HAP-1 (cell line): ENCODE measurements at regions not wholly inside any gene's neighbourhood (a gene's known extent, or its start where the extent isn't known, plus 50 kb on each side); places are given as distances from the start of the nearest gene placed in this dataset.
"Not testable (repeated sequence)": the region's sequence is repeated elsewhere in the genome, so short reads cannot be mapped to it uniquely, and the experiment has no call there.

Experiments used
- DNase-seq, 2 experiments: peaks; one replicate each; pipeline ENCODE4 v3.0.0-alpha.2; 2016 to 2020; ENCODE audit warnings: low spot score in 2 of 2
- H3K27me3 ChIP-seq: fragments of 250-450 bp; sonication (Bioruptor Pico); 2 replicates; pipeline ENCODE4 v1.5.1; 2020; ENCODE audit warnings: low read depth, mild to moderate bottlenecking, moderate library complexity
- H3K36me3 ChIP-seq: fragments of 250-450 bp; sonication (Bioruptor Pico); replicated peaks from 2 replicates; pipeline ENCODE4 v1.5.1; 2020; ENCODE audit warnings: mild to moderate bottlenecking
- H3K4me1 ChIP-seq: fragments of 250-450 bp; sonication (Bioruptor Pico); 2 replicates; pipeline ENCODE4 v1.5.1; 2020; ENCODE audit warnings: mild to moderate bottlenecking
- H3K4me3 ChIP-seq: fragments of 250-450 bp; sonication (Bioruptor Pico); 2 replicates; pipeline ENCODE4 v1.5.1; 2020; ENCODE audit warnings: mild to moderate bottlenecking, moderate library complexity
- H3K9me3 ChIP-seq: fragments of 250-450 bp; sonication (Bioruptor Pico); 2 replicates; pipeline ENCODE4 v1.5.1; 2020; ENCODE audit warnings: mild to moderate bottlenecking, moderate library complexity
- in situ Hi-C: fragments of 300-500 bp; cut with MboI; formaldehyde crosslinking; loops from 3 replicates; pipeline ENCODE4 v1.14.3; 2020; ENCODE audit warnings: low sequenced_read_pairs, inconsistent platforms, mixed read lengths

GRCh38 chr16:13351181-13351580 is 449.8 kb downstream of the SHISA9 start:
- H3K4me1 ChIP-seq: no peaks in the 10 kb centered on the region
- no peaks in the 10 kb centered on the region for H3K36me3 ChIP-seq
- DNase-seq: no peak
- H3K4me3 ChIP-seq: no peak overlapping the region
- H3K27me3 ChIP-seq: no peaks in the 10 kb centered on the region
- no peaks in the 10 kb centered on the region; the same call in 1 of the 2 replicates for H3K9me3 ChIP-seq
- in situ Hi-C loops: no loop called here

- H3K4me1 ChIP-seq: no peaks in the 10 kb centered on the region
- H3K9me3 ChIP-seq: no peaks in the 10 kb centered on the region; the same call in 1 of the 2 replicates
- DNase-seq: no peak
- no peaks in the 10 kb centered on the region for H3K36me3 ChIP-seq
- no peak overlapping the region for H3K4me3 ChIP-seq
- in situ Hi-C loops: no loop called here
- no peaks in the 10 kb centered on the region for H3K27me3 ChIP-seq
These were observed 450.3 kb downstream of the SHISA9 start for GRCh38 chr16:13351601-13352217.

GRCh38 chr16:13352796-13353195 is 451.4 kb downstream of the SHISA9 start:
- H3K4me1 ChIP-seq, DNase-seq, H3K9me3 ChIP-seq, H3K4me3 ChIP-seq, in situ Hi-C loops, H3K36me3 ChIP-seq, H3K27me3 ChIP-seq: not testable (repeated sequence)

GRCh38 chr16:13357842-13358241 is 456.4 kb downstream of the SHISA9 start:
- H3K4me3 ChIP-seq, DNase-seq, H3K9me3 ChIP-seq, H3K27me3 ChIP-seq, H3K36me3 ChIP-seq, H3K4me1 ChIP-seq, in situ Hi-C loops: not testable (repeated sequence)

- no peak for DNase-seq
- Histone ChIP-seq H3K36me3 (no peaks in the 10 kb centered on the region), H3K4me1 (no peaks in the 10 kb centered on the region), H3K27me3 (no peaks in the 10 kb centered on the region), H3K4me3 (no peak overlapping the region), H3K9me3 (no peaks in the 10 kb centered on the region)
- in situ Hi-C loops: no loop called here
These were observed 458.4 kb downstream of the SHISA9 start for GRCh38 chr16:13359835-13360234.

- H3K9me3 ChIP-seq: no peaks in the 10 kb centered on the region
- no peaks in the 10 kb centered on the region for H3K27me3 ChIP-seq
- H3K36me3 ChIP-seq: no peaks in the 10 kb centered on the region
- H3K4me1 ChIP-seq: no peaks in the 10 kb centered on the region
- in situ Hi-C loops: no loop called here
- DNase-seq: no peak
- no peak overlapping the region for H3K4me3 ChIP-seq
These were observed 471.0 kb downstream of the SHISA9 start for GRCh38 chr16:13372421-13372820.

DNA sequence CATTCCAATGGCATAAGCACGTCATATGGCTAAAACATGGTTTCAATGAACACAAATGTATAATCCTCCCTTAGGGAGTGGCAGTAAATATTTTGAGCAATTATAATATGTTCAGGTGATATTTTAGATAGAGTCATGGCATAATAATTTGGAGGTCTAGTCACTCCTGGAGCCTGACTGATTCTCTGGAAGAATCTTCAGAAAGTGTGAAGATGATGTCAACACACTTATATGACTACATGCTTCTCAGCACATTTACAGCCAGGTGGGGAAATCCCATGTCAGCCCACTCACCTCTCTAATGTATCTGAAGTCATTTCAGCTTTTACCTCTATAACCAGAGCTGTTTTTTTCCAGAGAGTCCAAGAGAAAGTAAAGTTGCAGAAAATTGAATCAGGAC is 474.8 kb downstream of the SHISA9 start:
- H3K4me1 ChIP-seq: no peaks in the 10 kb centered on the region
- in situ Hi-C loops: no loop called here
- no peaks in the 10 kb centered on the region for H3K9me3 ChIP-seq
- H3K4me3 ChIP-seq: no peak overlapping the region
- no peaks in the 10 kb centered on the region for H3K27me3 ChIP-seq
- H3K36me3 ChIP-seq: no peaks in the 10 kb centered on the region
- no peak for DNase-seq

- Histone ChIP-seq H3K27me3 (no peaks in the 10 kb centered on the region), H3K4me1 (no peaks in the 10 kb centered on the region), H3K4me3 (no peak overlapping the region), H3K36me3 (no peaks in the 10 kb centered on the region), H3K9me3 (no peaks in the 10 kb centered on the region)
- in situ Hi-C loops: no loop called here
- no peak for DNase-seq
These were observed 475.7 kb downstream of the SHISA9 start for GRCh38 chr16:13377143-13377542.

GRCh38 chr16:13378151-13378550 is 476.8 kb downstream of the SHISA9 start:
- H3K9me3 ChIP-seq: no peaks in the 10 kb centered on the region
- no peaks in the 10 kb centered on the region for H3K27me3 ChIP-seq
- in situ Hi-C loops: no loop called here
- no peak overlapping the region for H3K4me3 ChIP-seq
- no peaks in the 10 kb centered on the region for H3K36me3 ChIP-seq
- no peaks in the 10 kb centered on the region for H3K4me1 ChIP-seq
- DNase-seq: no peak

DNA sequence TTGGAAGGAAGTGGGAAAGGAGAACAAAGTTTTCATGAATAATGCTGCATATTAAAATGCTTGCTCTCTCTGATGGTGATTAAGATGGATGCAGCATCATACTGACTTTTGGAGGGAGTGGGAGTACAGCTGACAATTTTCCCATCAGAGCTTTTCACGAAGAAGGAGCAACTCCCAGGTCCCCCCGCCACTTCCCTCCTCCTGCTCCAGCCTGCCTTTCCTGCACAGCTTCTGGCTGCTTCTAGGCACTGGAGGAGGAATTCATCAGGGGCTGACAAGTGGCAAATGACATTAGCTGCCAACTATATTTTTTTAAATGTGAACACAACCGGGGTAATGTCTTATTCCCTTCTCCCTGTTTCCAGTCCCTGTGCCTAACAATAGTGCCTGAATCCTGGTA is 477.9 kb downstream of the SHISA9 start:
- no peaks in the 10 kb centered on the region for H3K27me3 ChIP-seq
- H3K36me3 ChIP-seq: no peaks in the 10 kb centered on the region
- H3K4me3 ChIP-seq: no peak overlapping the region
- in situ Hi-C loops: no loop called here
- H3K4me1 ChIP-seq: no peaks in the 10 kb centered on the region
- no peak for DNase-seq
- H3K9me3 ChIP-seq: no peaks in the 10 kb centered on the region

- H3K4me1 ChIP-seq, H3K27me3 ChIP-seq, in situ Hi-C loops, DNase-seq, H3K36me3 ChIP-seq, H3K4me3 ChIP-seq, H3K9me3 ChIP-seq: not testable (repeated sequence)
These were observed 484.0 kb downstream of the SHISA9 start for GRCh38 chr16:13385156-13386040.

DNA sequence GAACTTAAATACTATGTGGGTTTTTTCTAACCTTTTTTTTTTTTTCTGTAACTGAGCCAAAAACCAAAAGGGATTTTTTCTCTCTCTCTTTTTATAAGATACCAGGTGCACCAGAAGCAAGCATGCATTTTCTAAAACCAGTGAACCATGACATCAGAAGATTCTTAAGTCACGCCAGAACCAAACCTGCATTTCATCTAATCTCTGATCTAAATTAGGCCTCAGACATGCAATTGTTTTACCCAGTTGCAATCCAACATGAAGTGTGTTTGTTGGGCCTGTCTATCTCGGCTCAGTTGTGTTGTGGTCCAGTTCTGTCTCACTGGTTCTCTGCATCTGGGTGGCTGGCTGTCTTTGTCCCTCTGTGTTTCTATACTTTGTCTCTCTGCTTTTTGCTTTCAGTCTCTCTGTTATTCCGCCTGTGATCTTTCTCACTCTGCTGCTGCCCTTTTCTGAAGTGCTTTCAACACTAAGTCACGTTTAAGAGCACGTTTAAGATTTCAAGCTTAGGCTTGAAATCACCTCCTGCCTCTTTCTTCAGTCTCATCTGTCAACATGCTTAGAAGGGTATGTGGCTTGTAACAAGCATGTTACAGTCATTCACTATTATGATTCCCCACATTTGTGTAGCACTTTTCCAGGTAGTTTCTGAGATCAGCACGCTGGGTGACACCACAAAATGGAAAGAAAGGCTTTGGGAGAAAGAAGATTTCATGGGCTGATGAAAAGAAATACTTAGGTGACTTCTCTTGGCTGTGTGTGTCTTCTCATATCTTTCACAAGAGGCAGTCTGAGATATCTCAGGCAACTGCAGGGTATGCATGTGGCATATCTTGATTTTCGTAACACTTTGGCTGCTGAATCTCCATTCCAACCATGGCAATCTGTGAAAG is 488.9 kb downstream of the SHISA9 start:
- no peak overlapping the region for H3K4me3 ChIP-seq

DNA sequence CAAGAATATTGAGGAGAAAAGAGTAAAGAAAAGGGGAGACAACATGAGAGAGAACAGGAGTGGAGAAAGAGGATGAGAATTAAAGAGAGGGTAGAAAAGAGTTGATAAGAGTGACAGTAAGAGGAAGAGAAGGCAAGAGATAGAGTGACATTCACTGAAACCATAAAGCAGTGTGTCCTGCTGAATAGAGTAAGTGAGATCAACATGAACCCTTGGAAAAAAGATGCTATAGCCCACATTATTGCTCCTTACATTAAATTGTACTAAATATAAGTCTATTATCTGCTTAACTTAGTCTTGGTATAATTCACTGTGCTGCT is 489.5 kb downstream of the SHISA9 start:
- no peak for DNase-seq
- no peaks in the 10 kb centered on the region for H3K4me1 ChIP-seq
- H3K4me3 ChIP-seq: no peak overlapping the region
- no peaks in the 10 kb centered on the region for H3K27me3 ChIP-seq
- in situ Hi-C loops: no loop called here
- H3K9me3 ChIP-seq: no peaks in the 10 kb centered on the region
- H3K36me3 ChIP-seq: no peaks in the 10 kb centered on the region

More for the DNA sequence above, 488.9 kb downstream of the SHISA9 start:
- H3K36me3 ChIP-seq: no peaks in the 10 kb centered on the region
- no peaks in the 10 kb centered on the region for H3K27me3 ChIP-seq
- H3K4me1 ChIP-seq: no peaks in the 10 kb centered on the region
- no peak for DNase-seq
- H3K9me3 ChIP-seq: no peaks in the 10 kb centered on the region
- in situ Hi-C loops: no loop called here

- Histone ChIP-seq H3K27me3 (no peaks in the 10 kb centered on the region), H3K36me3 (no peaks in the 10 kb centered on the region), H3K9me3 (no peaks in the 10 kb centered on the region), H3K4me1 (no peaks in the 10 kb centered on the region), H3K4me3 (no peak overlapping the region)
- DNase-seq: no peak
- in situ Hi-C loops: no loop called here
These were observed 489.9 kb downstream of the SHISA9 start for GRCh38 chr16:13391337-13391736.
